ENCODE measurements at regions not wholly inside any gene's neighbourhood (a gene's known extent, or its start where the extent isn't known, plus 50 kb on each side); places are given as distances from the start of the nearest gene placed in this dataset.

GRCh38 chr1:29984166-29984861 is 739.1 kb downstream of the MATN1 start:
- no peak overlapping the region for H3K4me3 ChIP-seq (ENCODE audit: low read length)
- TF ChIP-seq, protein P1, sequence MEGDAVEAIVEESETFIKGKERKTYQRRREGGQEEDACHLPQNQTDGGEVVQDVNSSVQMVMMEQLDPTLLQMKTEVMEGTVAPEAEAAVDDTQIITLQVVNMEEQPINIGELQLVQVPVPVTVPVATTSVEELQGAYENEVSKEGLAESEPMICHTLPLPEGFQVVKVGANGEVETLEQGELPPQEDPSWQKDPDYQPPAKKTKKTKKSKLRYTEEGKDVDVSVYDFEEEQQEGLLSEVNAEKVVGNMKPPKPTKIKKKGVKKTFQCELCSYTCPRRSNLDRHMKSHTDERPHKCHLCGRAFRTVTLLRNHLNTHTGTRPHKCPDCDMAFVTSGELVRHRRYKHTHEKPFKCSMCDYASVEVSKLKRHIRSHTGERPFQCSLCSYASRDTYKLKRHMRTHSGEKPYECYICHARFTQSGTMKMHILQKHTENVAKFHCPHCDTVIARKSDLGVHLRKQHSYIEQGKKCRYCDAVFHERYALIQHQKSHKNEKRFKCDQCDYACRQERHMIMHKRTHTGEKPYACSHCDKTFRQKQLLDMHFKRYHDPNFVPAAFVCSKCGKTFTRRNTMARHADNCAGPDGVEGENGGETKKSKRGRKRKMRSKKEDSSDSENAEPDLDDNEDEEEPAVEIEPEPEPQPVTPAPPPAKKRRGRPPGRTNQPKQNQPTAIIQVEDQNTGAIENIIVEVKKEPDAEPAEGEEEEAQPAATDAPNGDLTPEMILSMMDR (IDR thresholded peaks at IDR 0.05; ENCODE audit: insufficient read depth, low read depth, low read length, missing control alignments) = no peak
- no peak for DNase-seq (ENCODE audit: low read depth)

DNA sequence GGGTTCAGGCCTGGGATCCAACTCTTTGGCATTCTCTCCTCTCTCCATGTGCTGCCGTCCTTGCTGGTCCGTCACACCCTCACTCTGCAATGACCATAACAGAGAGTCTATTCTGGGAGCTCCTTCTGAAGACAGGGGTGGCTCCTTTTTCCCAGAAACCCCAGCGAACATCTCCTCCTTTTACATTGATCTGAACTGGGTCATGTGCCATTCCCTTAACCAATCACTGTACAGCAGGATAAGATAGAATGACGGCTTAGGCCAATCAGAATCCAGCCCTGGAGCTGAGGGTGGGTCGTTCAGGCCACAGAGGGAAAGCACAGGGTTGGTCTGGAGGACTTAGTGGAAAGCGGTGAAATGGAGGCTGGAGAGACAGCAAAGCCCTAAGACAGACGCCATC is 740.1 kb downstream of the MATN1 start:
- TF ChIP-seq, protein P1 (IDR thresholded peaks at IDR 0.05; ENCODE audit: insufficient read depth, low read depth, low read length, missing control alignments) = no peak
- DNase-seq (ENCODE audit: low read depth) = no peak
- no peak overlapping the region for H3K4me3 ChIP-seq (ENCODE audit: low read length)

DNA sequence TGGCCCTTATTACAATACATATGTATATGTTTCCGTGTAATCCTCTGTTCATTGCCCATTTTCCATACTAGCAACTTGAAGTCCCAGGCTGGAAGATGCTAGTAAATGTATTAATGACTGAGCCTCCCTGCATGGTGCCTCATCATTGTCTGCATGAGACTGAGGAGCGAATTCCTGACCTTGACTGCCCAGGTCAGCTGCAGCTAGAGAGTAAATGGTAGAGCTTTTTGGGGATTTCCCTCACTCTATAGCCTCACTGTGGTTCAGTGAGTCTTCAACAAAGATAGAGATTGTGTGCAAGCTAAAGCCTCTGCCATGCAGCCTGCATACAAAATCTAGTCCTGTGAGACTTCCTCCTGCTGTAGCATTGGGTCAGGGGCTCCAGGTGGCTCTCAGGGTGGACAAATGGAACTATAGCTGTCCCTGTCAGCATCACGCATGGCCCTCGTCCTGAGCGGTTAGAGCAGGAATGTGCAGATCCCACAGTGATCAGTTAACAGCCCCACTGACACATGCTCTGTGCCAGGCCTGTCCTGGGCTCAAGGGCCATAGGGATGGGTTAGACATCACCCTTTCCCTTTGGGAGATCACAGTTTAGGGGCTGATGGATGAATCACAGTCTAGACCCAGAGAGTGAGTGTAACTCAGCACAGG is 741.7 kb downstream of the MATN1 start:
- H3K4me3 ChIP-seq (ENCODE audit: low read length) = no peak overlapping the region
- TF ChIP-seq, protein P1 (IDR thresholded peaks at IDR 0.05; ENCODE audit: insufficient read depth, low read depth, low read length, missing control alignments) = no peak
- DNase-seq (ENCODE audit: low read depth) = no peak

DNA sequence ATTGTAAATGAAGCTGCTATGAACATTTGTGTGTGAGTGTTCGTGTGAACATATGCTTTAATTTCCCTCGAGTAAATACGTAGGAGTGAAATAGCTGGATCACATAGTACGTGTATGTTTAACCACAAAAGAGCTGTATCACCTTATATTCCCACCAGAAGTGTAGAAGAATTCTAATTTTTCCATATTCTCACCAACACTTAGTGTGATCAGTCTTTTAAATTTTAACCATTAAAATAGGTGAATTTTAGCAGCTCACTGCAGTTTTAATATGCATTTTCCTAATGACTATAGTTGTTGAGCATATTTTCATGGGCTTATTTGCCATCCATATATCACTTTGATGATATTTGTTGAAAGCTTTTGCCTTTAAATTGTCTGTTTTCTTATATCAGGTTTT is 741.2 kb downstream of the PTPRU start:
- no peak for DNase-seq (ENCODE audit: low read depth)
- no peak overlapping the region for H3K4me3 ChIP-seq (ENCODE audit: low read length)
- TF ChIP-seq, protein P1 (IDR thresholded peaks at IDR 0.05; ENCODE audit: insufficient read depth, low read depth, low read length, missing control alignments) = no peak

- DNase-seq (ENCODE audit: low read depth) = peak; percentile 45
- H3K4me3 ChIP-seq (ENCODE audit: low read length) = no peak overlapping the region
- TF ChIP-seq, protein P1 (IDR thresholded peaks at IDR 0.05; ENCODE audit: insufficient read depth, low read depth, low read length, missing control alignments) = no peak
Measured at GRCh38 chr1:29975036-29975694, 738.8 kb downstream of the PTPRU start.

GRCh38 chr1:29974316-29974724 is 738.0 kb downstream of the PTPRU start:
- TF ChIP-seq, protein P1 (IDR thresholded peaks at IDR 0.05; ENCODE audit: insufficient read depth, low read depth, low read length, missing control alignments) = no peak

More at GRCh38 chr1:29974316-29974724, 738.0 kb downstream of the PTPRU start:
- peak; percentile 82 for DNase-seq (ENCODE audit: low read depth)
- no peak overlapping the region for H3K4me3 ChIP-seq (ENCODE audit: low read length)

All from epithelial cell of esophagus (primary cell).